ENCODE measurements at regions not wholly inside any gene's neighbourhood (a gene's known extent, or its start where the extent isn't known, plus 50 kb on each side); places are given as distances from the start of the nearest gene placed in this dataset.

DNA sequence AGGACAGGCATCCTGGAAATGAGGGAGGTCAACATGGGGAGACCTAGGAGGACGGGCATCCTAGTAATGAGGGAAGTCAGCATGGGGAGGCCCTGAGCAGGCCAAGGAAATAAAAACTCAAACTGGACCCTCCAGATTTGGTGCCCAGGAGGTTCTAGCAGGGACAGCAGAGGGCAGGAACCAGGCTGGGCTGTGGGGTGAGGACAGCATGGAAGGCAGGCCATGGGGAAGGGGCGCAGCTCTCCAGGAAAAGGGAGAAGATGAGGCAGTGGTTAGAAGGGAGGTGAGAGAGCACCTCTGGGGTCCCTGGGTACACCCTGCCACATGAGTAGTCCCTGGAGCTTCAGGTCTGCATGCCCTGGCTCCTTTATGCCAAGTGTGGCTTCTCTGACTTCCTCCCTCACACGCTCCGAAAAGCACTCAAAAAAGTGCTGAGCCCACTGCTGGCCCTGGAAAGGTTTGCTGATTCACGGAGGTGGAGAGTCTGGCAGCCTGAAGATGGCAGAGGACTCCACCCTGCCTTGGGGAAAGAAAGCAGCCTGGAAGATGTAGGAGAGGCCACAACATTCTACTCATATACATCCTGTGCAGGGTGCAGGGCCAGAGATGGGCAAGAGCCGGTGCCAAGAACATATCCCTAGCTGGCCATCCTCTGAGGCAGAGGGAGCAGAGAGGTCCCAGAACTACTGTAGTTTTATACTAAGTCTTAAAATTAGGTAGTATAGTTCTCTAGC lies 154.9 kb downstream of the MRPL14 start:
- no peaks in the 10 kb centered on the region for H3K79me1 ChIP-seq (ENCODE audit: low read depth, low read length)
- WGBS, 2 donors (ENCODE audit: extremely low coverage in 2 of 2, insufficient read length in 2 of 2, insufficient replicate concordance in 1 of 2): no CpG with 5 or more reads among the region's 6 CpGs
- no peak overlapping the region for H3K18ac ChIP-seq (ENCODE audit: low read length)
- H3K9me3 ChIP-seq (replicated peaks in 1 of 2; ENCODE audit: control insufficient read depth in 2 of 2, insufficient read depth in 1 of 2, low read depth in 1 of 2, low read length in 2 of 2): peaks cover 3 to 5% of the 10 kb centered on the region in 2 donors
- no peak overlapping the region for H4K91ac ChIP-seq (ENCODE audit: low read depth, low read length, poor library complexity)
- H3K9ac ChIP-seq (ENCODE audit: low read depth, low read length, poor library complexity): no peak overlapping the region
- no peak overlapping the region for H4K8ac ChIP-seq (ENCODE audit: low read depth, low read length)
- H2BK120ac ChIP-seq (ENCODE audit: low read depth, low read length): no peak overlapping the region
- H2BK12ac ChIP-seq (ENCODE audit: low read length): no peak overlapping the region
- H3K23ac ChIP-seq (ENCODE audit: low read depth, low read length, poor library complexity): no peak overlapping the region
- H3K14ac ChIP-seq (ENCODE audit: low read length): no peak overlapping the region
- H3K4ac ChIP-seq (ENCODE audit: low read length): no peak overlapping the region
- H2BK5ac ChIP-seq (ENCODE audit: low read length): no peak overlapping the region
- no peaks in the 10 kb centered on the region for H3K36me3 ChIP-seq (replicated peaks in 1 of 2; ENCODE audit: control insufficient read depth in 2 of 2, insufficient read depth in 2 of 2, low read length in 2 of 2)
- peaks cover 9 to 15% of the 10 kb centered on the region in 2 donors for H3K4me1 ChIP-seq (ENCODE audit: control insufficient read depth in 2 of 2, insufficient read depth in 1 of 2, low read depth in 1 of 2, low read length in 2 of 2)
- peaks cover 0 to 15% (median 0%) of the 10 kb centered on the region in 3 experiments for H3K27me3 ChIP-seq (ENCODE audit: control insufficient read depth in 3 of 3, insufficient read depth in 3 of 3, low read depth in 1 of 3, low read length in 3 of 3)
- H2AK5ac ChIP-seq (ENCODE audit: low read depth, low read length): no peak overlapping the region
- H3K4me3 ChIP-seq (ENCODE audit: low read length in 2 of 2): no peak overlapping the region
- H3K4me2 ChIP-seq (ENCODE audit: insufficient read depth, low read length, poor library complexity, severe bottlenecking): no peak overlapping the region
- H2AFZ ChIP-seq (ENCODE audit: low read length): no peak overlapping the region
- no peak for DNase-seq (ENCODE audit: low spot score)
- no peak overlapping the region for H3K27ac ChIP-seq (replicated peaks; ENCODE audit: low read length)
- no peak overlapping the region for H2BK15ac ChIP-seq (ENCODE audit: low read length)

- WGBS, 2 donors (ENCODE audit: extremely low coverage in 2 of 2, insufficient read length in 2 of 2, insufficient replicate concordance in 1 of 2): no CpG with 5 or more reads among the region's 2 CpGs
- no peak overlapping the region for H2BK120ac ChIP-seq (ENCODE audit: low read depth, low read length)
- no peak overlapping the region for H3K4me3 ChIP-seq (ENCODE audit: low read length in 2 of 2)
Observed at GRCh38 chr6:43971776-43972126, 155.5 kb downstream of the MRPL14 start.

DNA sequence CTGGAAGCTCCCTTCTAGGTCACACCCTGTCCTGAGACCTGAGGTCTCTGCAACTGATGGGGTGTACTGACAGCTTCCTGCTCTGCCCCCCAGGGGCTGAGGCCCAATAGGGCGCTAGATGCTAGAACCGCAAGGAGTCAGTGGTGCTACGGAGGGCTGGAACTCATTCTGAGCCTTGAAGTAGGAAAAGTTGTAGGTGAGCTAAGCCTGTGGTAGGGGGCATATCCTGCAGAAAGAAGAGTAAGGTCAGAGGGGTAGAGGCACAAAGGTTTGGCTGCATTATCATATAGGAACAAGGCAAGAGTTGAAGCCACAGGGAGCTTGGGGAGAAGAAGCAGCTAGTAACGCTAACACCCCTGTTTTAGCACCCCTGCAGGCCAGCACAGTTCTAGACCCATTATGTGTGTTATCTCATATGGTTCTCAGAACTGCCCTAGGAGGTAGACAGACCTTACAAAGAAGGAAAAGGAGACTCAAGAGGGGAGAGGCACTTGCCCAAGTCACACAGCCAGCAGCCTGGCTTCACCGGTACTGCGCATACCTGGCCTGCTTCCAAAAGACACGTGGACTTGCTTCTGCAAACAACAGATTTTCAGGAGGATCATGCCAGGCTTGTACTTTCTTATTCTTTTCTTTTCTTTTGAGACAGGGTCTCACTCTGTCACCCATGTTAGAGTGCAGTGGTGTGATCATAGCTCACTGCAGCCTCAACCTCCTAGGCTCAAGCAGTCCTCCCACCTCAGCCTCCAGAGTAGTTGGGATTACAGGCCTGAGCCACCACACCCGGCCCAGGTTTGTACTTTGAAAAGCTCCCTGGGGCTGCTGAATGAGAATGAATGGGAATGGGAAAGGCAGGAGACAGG lies 156.1 kb downstream of the MRPL14 start:
- Histone ChIP-seq H3K9ac (ENCODE audit: low read depth, low read length, poor library complexity) (no peak overlapping the region), H2BK15ac (ENCODE audit: low read length) (peak overlapping the region; percentile 24), H3K23ac (ENCODE audit: low read depth, low read length, poor library complexity) (no peak overlapping the region), H2BK12ac (ENCODE audit: low read length) (no peak overlapping the region), H3K79me1 (ENCODE audit: low read depth, low read length) (no peaks in the 10 kb centered on the region), H2AK5ac (ENCODE audit: low read depth, low read length) (peak overlapping the region; percentile 26), H3K4ac (ENCODE audit: low read length) (no peak overlapping the region), H3K14ac (ENCODE audit: low read length) (no peak overlapping the region), H3K18ac (ENCODE audit: low read length) (no peak overlapping the region), H2BK5ac (ENCODE audit: low read length) (no peak overlapping the region), H3K4me3 (ENCODE audit: low read length in 2 of 2) (no peak overlapping the region), H3K4me1 (ENCODE audit: control insufficient read depth in 2 of 2, insufficient read depth in 1 of 2, low read depth in 1 of 2, low read length in 2 of 2) (peaks cover 9 to 16% of the 10 kb centered on the region in 2 donors), H2AFZ (ENCODE audit: low read length) (no peak overlapping the region), H3K36me3 (replicated peaks in 1 of 2; ENCODE audit: control insufficient read depth in 2 of 2, insufficient read depth in 2 of 2, low read length in 2 of 2) (no peaks in the 10 kb centered on the region), H3K9me3 (replicated peaks in 1 of 2; ENCODE audit: control insufficient read depth in 2 of 2, insufficient read depth in 1 of 2, low read depth in 1 of 2, low read length in 2 of 2) (peaks cover 2 to 4% of the 10 kb centered on the region in 2 donors), H4K8ac (ENCODE audit: low read depth, low read length) (no peak overlapping the region), H2BK120ac (ENCODE audit: low read depth, low read length) (no peak overlapping the region), H4K91ac (ENCODE audit: low read depth, low read length, poor library complexity) (peak overlapping the region; percentile 34), H3K4me2 (ENCODE audit: insufficient read depth, low read length, poor library complexity, severe bottlenecking) (no peak overlapping the region), H3K27me3 (ENCODE audit: control insufficient read depth in 3 of 3, insufficient read depth in 3 of 3, low read depth in 1 of 3, low read length in 3 of 3) (peaks cover 0 to 9% (median 0%) of the 10 kb centered on the region in 3 experiments), H3K27ac (replicated peaks; ENCODE audit: low read length) (no peak overlapping the region)
- WGBS, 2 donors (ENCODE audit: extremely low coverage in 2 of 2, insufficient read length in 2 of 2, insufficient replicate concordance in 1 of 2): no CpG with 5 or more reads among the region's 8 CpGs
- DNase-seq (ENCODE audit: low spot score): no peak

More at GRCh38 chr6:43971776-43972126, 155.5 kb downstream of the MRPL14 start:
- H2AFZ ChIP-seq (ENCODE audit: low read length): no peak overlapping the region
- H3K9me3 ChIP-seq (replicated peaks in 1 of 2; ENCODE audit: control insufficient read depth in 2 of 2, insufficient read depth in 1 of 2, low read depth in 1 of 2, low read length in 2 of 2): peaks cover 3 to 5% of the 10 kb centered on the region in 2 donors
- no peaks in the 10 kb centered on the region for H3K36me3 ChIP-seq (replicated peaks in 1 of 2; ENCODE audit: control insufficient read depth in 2 of 2, insufficient read depth in 2 of 2, low read length in 2 of 2)
- H2AK5ac ChIP-seq (ENCODE audit: low read depth, low read length): no peak overlapping the region
- H3K27me3 ChIP-seq (ENCODE audit: control insufficient read depth in 3 of 3, insufficient read depth in 3 of 3, low read depth in 1 of 3, low read length in 3 of 3): peaks cover 0 to 14% (median 0%) of the 10 kb centered on the region in 3 experiments
- no peak overlapping the region for H3K9ac ChIP-seq (ENCODE audit: low read depth, low read length, poor library complexity)
- no peak overlapping the region for H3K18ac ChIP-seq (ENCODE audit: low read length)
- H3K79me1 ChIP-seq (ENCODE audit: low read depth, low read length): no peaks in the 10 kb centered on the region
- peaks cover 9 to 16% of the 10 kb centered on the region in 2 donors for H3K4me1 ChIP-seq (ENCODE audit: control insufficient read depth in 2 of 2, insufficient read depth in 1 of 2, low read depth in 1 of 2, low read length in 2 of 2)
- H2BK5ac ChIP-seq (ENCODE audit: low read length): no peak overlapping the region
- H4K8ac ChIP-seq (ENCODE audit: low read depth, low read length): no peak overlapping the region
- no peak overlapping the region for H3K23ac ChIP-seq (ENCODE audit: low read depth, low read length, poor library complexity)
- H3K4ac ChIP-seq (ENCODE audit: low read length): no peak overlapping the region
- no peak overlapping the region for H4K91ac ChIP-seq (ENCODE audit: low read depth, low read length, poor library complexity)
- H3K14ac ChIP-seq (ENCODE audit: low read length): no peak overlapping the region
- H3K4me2 ChIP-seq (ENCODE audit: insufficient read depth, low read length, poor library complexity, severe bottlenecking): no peak overlapping the region
- H2BK15ac ChIP-seq (ENCODE audit: low read length): no peak overlapping the region
- no peak overlapping the region for H2BK12ac ChIP-seq (ENCODE audit: low read length)
- DNase-seq (ENCODE audit: low spot score): no peak
- H3K27ac ChIP-seq (replicated peaks; ENCODE audit: low read length): no peak overlapping the region

All from neuronal stem cell (in vitro differentiated cells).